HEK293 (cell line): ENCODE measurements at regions not wholly inside any gene's neighbourhood (a gene's known extent, or its start where the extent isn't known, plus 50 kb on each side); places are given as distances from the start of the nearest gene placed in this dataset.

Source experiments
- CTCF ChIA-PET: fragments of 350-600 bp; formaldehyde crosslinking; extraction: SDS; loops from one replicate; lab custom pipeline; 2021; ENCODE audit warnings: antibody characterized with exemption; lab: Yijun Ruan, JAX
- POLR2A ChIA-PET: fragments of 300-600 bp; formaldehyde crosslinking; extraction: SDS; loops from one replicate; lab custom pipeline; 2020; ENCODE audit warnings: antibody characterized with exemption, inconsistent platforms; lab: Yijun Ruan, JAX
- H3K27ac ChIP-seq: fragments of 200-500 bp; sonication (Bioruptor generic); 2 replicates; pipeline ENCODE4 v1.5.1; 2014; ENCODE audit warnings: low read depth, low read length, control low read depth, inconsistent platforms; ENCODE audit errors: extremely low read depth
- H3K36me3 ChIP-seq, 2 experiments: fragments of 200-500 bp in 1 of 2; sonication (Bioruptor generic) in 1 of 2; 1 replicate in 1 of 2; 2 replicates in 1 of 2; pipeline ENCODE4 v1.5.1; 2014 to 2017; ENCODE audit warnings: inconsistent platforms in 2 of 2, low read length in 2 of 2; ENCODE audit not compliant: control insufficient read depth in 2 of 2, insufficient read depth in 1 of 2
- H3K4me1 ChIP-seq: fragments of 200-500 bp; sonication (Bioruptor generic); 2 replicates; pipeline ENCODE4 v1.5.1; 2014; ENCODE audit warnings: mild to moderate bottlenecking, low read length, inconsistent platforms; ENCODE audit not compliant: control insufficient read depth, insufficient read depth
- H3K4me3 ChIP-seq: 2 replicates; pipeline ENCODE4 v1.5.1; 2011; ENCODE audit warnings: low read depth, mild to moderate bottlenecking, control low read depth, low read length, moderate library complexity
- H3K9me3 ChIP-seq: fragments of 200-500 bp; sonication (Bioruptor generic); 2 replicates; pipeline ENCODE4 v1.5.1; 2014; ENCODE audit warnings: low read depth, low read length, inconsistent platforms; ENCODE audit not compliant: control insufficient read depth, insufficient read depth
- FEZF1 ChIP-seq: fragments of 450-650 bp; formaldehyde crosslinking; IDR thresholded peaks from 2 replicates; pipeline ENCODE4 v1.5.1; 2016; ENCODE audit warnings: missing biosample characterization, missing genetic modification characterization
- KLF9 ChIP-seq: fragments of 450-650 bp; formaldehyde crosslinking; IDR thresholded peaks from 2 replicates; pipeline ENCODE4 v1.5.1; 2016; ENCODE audit warnings: missing biosample characterization, missing genetic modification characterization, low read depth
- PRDM1 ChIP-seq: fragments of 450-650 bp; formaldehyde crosslinking; IDR thresholded peaks from 2 replicates; pipeline ENCODE4; 2016; ENCODE audit warnings: missing biosample characterization, missing genetic modification characterization
- SALL2 ChIP-seq: fragments of 450-650 bp; formaldehyde crosslinking; IDR thresholded peaks from 2 replicates; pipeline ENCODE4 v1.5.0; 2017; ENCODE audit warnings: missing biosample characterization, mild to moderate bottlenecking, missing genetic modification characterization, borderline replicate concordance
- TCF7L2 ChIP-seq: IDR thresholded peaks from 2 replicates; pipeline ENCODE4 v1.6.1; 2011; ENCODE audit warnings: low read depth, mild to moderate bottlenecking, inconsistent platforms, low read length, moderate library complexity, borderline replicate concordance
- YY1 ChIP-seq: fragments of 450-650 bp; formaldehyde crosslinking; IDR thresholded peaks from 2 replicates; pipeline ENCODE4 v1.5.1; 2018; ENCODE audit warnings: missing biosample characterization, missing genetic modification characterization
- ZBTB17 ChIP-seq: fragments of 450-650 bp; formaldehyde crosslinking; IDR thresholded peaks from 2 replicates; pipeline ENCODE4 v1.5.1; 2016; ENCODE audit warnings: missing biosample characterization, missing genetic modification characterization
- ZBTB7A ChIP-seq: fragments of 450-650 bp; formaldehyde crosslinking; IDR thresholded peaks from 2 replicates; pipeline ENCODE4 v1.5.1; 2016; ENCODE audit warnings: low read depth, missing biosample characterization, missing genetic modification characterization
- ZNF112 ChIP-seq: fragments of 450-650 bp; formaldehyde crosslinking; IDR thresholded peaks from 2 replicates; pipeline ENCODE4 v1.5.0; 2017; ENCODE audit warnings: missing biosample characterization, missing genetic modification characterization
- ZNF133 ChIP-seq: fragments of 450-650 bp; formaldehyde crosslinking; IDR thresholded peaks from 2 replicates; pipeline ENCODE4 v1.5.1; 2016; ENCODE audit warnings: missing biosample characterization, missing genetic modification characterization
- ZNF2 ChIP-seq: fragments of 450-650 bp; formaldehyde crosslinking; IDR thresholded peaks from 2 replicates; pipeline ENCODE4 v1.5.1; 2016; ENCODE audit warnings: missing biosample characterization, missing genetic modification characterization
- ZNF214 ChIP-seq: fragments of 450-650 bp; formaldehyde crosslinking; IDR thresholded peaks from 2 replicates; pipeline ENCODE4 v1.5.1; 2017; ENCODE audit warnings: missing biosample characterization, mild to moderate bottlenecking, missing genetic modification characterization, borderline replicate concordance
- ZNF335 ChIP-seq: fragments of 450-650 bp; formaldehyde crosslinking; conservative IDR thresholded peaks from 2 replicates; pipeline ENCODE4 v1.5.1; 2016; ENCODE audit warnings: missing biosample characterization, missing genetic modification characterization
- ZNF48 ChIP-seq: fragments of 450-650 bp; formaldehyde crosslinking; IDR thresholded peaks from 2 replicates; pipeline ENCODE4 v1.5.1; 2016; ENCODE audit warnings: missing biosample characterization, missing genetic modification characterization
- ZNF561 ChIP-seq: fragments of 450-650 bp; IDR thresholded peaks from 2 replicates; pipeline ENCODE4 v1.5.1; 2018; ENCODE audit warnings: missing biosample characterization, missing genetic modification characterization, borderline replicate concordance
- ZNF701 ChIP-seq: fragments of 450-650 bp; formaldehyde crosslinking; IDR thresholded peaks from 2 replicates; pipeline ENCODE4 v1.5.1; 2016; ENCODE audit warnings: missing biosample characterization, missing genetic modification characterization
- TF ChIP-seq, protein P1 (sequence below): fragments of 450-650 bp; formaldehyde crosslinking; IDR thresholded peaks from 2 replicates; pipeline ENCODE4 v1.5.1; 2016; ENCODE audit warnings: missing biosample characterization, missing genetic modification characterization
- TF ChIP-seq, protein P2 (sequence below): fragments of 450-650 bp; formaldehyde crosslinking; IDR thresholded peaks from 2 replicates; pipeline ENCODE4 v1.5.1; 2016; ENCODE audit warnings: missing biosample characterization, missing genetic modification characterization, borderline replicate concordance
- TF ChIP-seq, protein P3 (sequence below): fragments of 450-650 bp; formaldehyde crosslinking; conservative IDR thresholded peaks from 2 replicates; pipeline ENCODE4 v1.5.1; 2016; ENCODE audit warnings: low read depth, missing biosample characterization, missing genetic modification characterization
- TF ChIP-seq, protein P4 (sequence below): fragments of 450-650 bp; formaldehyde crosslinking; IDR thresholded peaks from 2 replicates; pipeline ENCODE4 v1.5.1; 2016; ENCODE audit warnings: missing biosample characterization, missing genetic modification characterization

DNA sequence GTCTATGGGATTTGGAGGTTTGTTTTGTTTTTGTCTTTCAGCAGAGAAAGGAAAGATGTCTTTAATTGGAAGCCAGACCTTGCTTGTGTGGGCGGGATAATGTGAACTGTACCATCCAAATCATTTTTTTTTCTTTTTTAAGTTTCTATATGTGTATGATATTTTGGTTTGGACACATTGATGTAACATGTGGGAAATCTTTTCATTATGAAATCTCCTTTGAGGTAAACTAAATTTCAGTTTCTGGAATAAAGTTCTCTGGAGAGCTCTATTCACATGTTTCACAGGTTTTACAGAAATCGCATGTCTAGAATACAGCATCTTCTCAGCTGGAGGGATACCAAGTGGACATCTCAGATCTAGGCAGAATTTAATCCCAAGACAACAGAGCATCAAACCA, 451.5 kb upstream of the MDFIC2 start (continued):
- TF ChIP-seq, protein P1, sequence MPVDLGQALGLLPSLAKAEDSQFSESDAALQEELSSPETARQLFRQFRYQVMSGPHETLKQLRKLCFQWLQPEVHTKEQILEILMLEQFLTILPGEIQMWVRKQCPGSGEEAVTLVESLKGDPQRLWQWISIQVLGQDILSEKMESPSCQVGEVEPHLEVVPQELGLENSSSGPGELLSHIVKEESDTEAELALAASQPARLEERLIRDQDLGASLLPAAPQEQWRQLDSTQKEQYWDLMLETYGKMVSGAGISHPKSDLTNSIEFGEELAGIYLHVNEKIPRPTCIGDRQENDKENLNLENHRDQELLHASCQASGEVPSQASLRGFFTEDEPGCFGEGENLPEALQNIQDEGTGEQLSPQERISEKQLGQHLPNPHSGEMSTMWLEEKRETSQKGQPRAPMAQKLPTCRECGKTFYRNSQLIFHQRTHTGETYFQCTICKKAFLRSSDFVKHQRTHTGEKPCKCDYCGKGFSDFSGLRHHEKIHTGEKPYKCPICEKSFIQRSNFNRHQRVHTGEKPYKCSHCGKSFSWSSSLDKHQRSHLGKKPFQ (tag by site-specific recombination): no peak
- no peak for TF ChIP-seq SALL2 (tag by site-specific recombination)
- TF ChIP-seq ZNF2 (tag by site-specific recombination): no peak
- TF ChIP-seq, all 188 proteins: peak for 0

DNA sequence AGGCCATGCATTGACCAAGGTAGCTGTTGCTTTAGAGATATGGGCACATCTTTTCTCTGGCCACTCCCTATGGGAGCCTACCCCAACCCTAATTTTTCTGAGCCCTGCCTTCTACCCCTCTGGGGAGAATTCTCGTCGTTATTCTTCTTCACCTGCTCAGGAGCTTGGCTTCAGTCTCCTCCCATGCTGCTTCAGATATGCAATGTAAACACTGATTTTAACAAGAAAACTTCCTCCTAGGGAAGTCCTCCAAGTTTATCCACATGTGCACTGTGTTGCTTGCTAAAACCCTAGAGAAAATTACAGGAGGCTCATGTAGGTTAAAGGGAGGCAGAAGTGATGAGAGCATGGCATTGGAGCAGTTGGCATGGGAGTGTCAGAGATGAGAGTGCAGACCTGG, 445.2 kb upstream of the MDFIC2 start:
- TF ChIP-seq KLF9 (tag by site-specific recombination) (no peak), TCF7L2 (no peak), ZNF112 (tag by site-specific recombination) (no peak), ZNF335 (tag by site-specific recombination) (no peak), YY1 (no peak), PRDM1 (no peak), ZBTB17 (tag by site-specific recombination) (no peak), ZNF701 (no peak), ZNF133 (tag by site-specific recombination) (no peak), FEZF1 (tag by site-specific recombination) (no peak), ZNF48 (no peak), ZNF214 (tag by site-specific recombination) (no peak), ZBTB7A (tag by site-specific recombination) (no peak), ZNF561 (no peak)
- TF ChIP-seq, protein P2, sequence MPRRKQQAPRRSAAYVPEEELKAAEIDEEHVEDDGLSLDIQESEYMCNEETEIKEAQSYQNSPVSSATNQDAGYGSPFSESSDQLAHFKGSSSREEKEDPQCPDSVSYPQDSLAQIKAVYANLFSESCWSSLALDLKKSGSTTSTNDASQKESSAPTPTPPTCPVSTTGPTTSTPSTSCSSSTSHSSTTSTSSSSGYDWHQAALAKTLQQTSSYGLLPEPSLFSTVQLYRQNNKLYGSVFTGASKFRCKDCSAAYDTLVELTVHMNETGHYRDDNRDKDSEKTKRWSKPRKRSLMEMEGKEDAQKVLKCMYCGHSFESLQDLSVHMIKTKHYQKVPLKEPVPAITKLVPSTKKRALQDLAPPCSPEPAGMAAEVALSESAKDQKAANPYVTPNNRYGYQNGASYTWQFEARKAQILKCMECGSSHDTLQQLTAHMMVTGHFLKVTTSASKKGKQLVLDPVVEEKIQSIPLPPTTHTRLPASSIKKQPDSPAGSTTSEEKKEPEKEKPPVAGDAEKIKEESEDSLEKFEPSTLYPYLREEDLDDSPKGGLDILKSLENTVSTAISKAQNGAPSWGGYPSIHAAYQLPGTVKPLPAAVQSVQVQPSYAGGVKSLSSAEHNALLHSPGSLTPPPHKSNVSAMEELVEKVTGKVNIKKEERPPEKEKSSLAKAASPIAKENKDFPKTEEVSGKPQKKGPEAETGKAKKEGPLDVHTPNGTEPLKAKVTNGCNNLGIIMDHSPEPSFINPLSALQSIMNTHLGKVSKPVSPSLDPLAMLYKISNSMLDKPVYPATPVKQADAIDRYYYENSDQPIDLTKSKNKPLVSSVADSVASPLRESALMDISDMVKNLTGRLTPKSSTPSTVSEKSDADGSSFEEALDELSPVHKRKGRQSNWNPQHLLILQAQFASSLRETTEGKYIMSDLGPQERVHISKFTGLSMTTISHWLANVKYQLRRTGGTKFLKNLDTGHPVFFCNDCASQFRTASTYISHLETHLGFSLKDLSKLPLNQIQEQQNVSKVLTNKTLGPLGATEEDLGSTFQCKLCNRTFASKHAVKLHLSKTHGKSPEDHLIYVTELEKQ (tag by site-specific recombination): no peak
- TF ChIP-seq, protein P3, sequence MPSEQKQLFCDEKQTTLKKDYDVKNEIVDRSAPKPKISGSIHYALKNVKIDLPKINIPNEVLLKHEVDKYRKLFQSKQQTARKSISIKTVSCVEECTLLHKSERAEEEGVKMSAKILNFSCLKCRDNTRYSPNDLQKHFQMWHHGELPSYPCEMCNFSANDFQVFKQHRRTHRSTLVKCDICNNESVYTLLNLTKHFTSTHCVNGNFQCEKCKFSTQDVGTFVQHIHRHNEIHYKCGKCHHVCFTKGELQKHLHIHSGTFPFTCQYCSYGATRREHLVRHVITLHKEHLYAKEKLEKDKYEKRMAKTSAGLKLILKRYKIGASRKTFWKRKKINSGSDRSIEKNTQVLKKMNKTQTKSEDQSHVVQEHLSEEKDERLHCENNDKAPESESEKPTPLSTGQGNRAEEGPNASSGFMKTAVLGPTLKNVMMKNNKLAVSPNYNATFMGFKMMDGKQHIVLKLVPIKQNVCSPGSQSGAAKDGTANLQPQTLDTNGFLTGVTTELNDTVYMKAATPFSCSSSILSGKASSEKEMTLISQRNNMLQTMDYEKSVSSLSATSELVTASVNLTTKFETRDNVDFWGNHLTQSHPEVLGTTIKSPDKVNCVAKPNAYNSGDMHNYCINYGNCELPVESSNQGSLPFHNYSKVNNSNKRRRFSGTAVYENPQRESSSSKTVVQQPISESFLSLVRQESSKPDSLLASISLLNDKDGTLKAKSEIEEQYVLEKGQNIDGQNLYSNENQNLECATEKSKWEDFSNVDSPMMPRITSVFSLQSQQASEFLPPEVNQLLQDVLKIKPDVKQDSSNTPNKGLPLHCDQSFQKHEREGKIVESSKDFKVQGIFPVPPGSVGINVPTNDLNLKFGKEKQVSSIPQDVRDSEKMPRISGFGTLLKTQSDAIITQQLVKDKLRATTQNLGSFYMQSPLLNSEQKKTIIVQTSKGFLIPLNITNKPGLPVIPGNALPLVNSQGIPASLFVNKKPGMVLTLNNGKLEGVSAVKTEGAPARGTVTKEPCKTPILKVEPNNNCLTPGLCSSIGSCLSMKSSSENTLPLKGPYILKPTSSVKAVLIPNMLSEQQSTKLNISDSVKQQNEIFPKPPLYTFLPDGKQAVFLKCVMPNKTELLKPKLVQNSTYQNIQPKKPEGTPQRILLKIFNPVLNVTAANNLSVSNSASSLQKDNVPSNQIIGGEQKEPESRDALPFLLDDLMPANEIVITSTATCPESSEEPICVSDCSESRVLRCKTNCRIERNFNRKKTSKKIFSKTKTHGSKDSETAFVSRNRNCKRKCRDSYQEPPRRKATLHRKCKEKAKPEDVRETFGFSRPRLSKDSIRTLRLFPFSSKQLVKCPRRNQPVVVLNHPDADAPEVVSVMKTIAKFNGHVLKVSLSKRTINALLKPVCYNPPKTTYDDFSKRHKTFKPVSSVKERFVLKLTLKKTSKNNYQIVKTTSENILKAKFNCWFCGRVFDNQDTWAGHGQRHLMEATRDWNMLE (tag by site-specific recombination): no peak
- TF ChIP-seq, protein P4, sequence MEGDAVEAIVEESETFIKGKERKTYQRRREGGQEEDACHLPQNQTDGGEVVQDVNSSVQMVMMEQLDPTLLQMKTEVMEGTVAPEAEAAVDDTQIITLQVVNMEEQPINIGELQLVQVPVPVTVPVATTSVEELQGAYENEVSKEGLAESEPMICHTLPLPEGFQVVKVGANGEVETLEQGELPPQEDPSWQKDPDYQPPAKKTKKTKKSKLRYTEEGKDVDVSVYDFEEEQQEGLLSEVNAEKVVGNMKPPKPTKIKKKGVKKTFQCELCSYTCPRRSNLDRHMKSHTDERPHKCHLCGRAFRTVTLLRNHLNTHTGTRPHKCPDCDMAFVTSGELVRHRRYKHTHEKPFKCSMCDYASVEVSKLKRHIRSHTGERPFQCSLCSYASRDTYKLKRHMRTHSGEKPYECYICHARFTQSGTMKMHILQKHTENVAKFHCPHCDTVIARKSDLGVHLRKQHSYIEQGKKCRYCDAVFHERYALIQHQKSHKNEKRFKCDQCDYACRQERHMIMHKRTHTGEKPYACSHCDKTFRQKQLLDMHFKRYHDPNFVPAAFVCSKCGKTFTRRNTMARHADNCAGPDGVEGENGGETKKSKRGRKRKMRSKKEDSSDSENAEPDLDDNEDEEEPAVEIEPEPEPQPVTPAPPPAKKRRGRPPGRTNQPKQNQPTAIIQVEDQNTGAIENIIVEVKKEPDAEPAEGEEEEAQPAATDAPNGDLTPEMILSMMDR: no peak
- Histone ChIP-seq H3K27ac (no peak overlapping the region), H3K4me1 (no peaks in the 10 kb centered on the region), H3K36me3 (no peaks in the 10 kb centered on the region), H3K4me3 (no peak overlapping the region), H3K9me3 (no peaks in the 10 kb centered on the region)
- POLR2A ChIA-PET: no interaction called here
- CTCF ChIA-PET: no interaction called here
